ENCODE measurements at regions not wholly inside any gene's neighbourhood (a gene's known extent, or its start where the extent isn't known, plus 50 kb on each side); places are given as distances from the start of the nearest gene placed in this dataset.

DNA sequence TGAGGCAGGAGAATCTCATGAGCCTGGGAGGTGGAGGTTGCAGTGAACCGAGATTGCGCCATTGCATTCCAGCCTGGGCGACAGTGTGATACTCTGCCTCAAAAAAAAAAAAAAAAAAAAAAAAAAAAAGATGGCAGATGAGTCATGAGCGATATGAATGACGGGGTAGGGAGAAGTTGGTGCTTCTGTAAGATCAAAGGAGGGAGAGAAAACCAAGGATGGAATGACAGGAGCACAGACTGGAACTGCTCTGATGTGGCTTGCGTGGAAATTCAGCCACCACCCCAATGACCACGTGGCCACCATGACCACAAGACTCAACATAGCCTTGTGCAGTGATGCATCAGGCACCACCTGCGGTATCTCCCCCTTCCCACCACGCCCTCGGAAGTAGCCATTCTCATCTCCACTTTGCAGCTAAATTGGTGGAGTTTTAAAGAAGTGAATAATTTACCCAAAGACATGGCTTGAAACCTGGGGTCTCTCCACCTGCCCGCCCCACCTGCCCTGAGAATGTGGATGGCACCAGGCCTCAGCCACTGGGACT, 96.0 kb downstream of the ACKR3 start:
- no peak overlapping the region for H3K4me3 ChIP-seq (ENCODE audit: low read depth, low read length)
- CTCF ChIA-PET, result no interaction called here
- POLR2A ChIA-PET, result no interaction called here
- H3K36me3 ChIP-seq (ENCODE audit: control insufficient read depth, insufficient read depth, low read length), result no peaks in the 10 kb centered on the region
- DNase-seq (ENCODE audit: low read depth), result no peak
- H3K27me3 ChIP-seq (ENCODE audit: control insufficient read depth, insufficient read depth, low read length), result 0 out of 2 replicates have a peak, but pooled peaks cover 2% of the 10 kb centered on the region
- TF ChIP-seq, protein P1, sequence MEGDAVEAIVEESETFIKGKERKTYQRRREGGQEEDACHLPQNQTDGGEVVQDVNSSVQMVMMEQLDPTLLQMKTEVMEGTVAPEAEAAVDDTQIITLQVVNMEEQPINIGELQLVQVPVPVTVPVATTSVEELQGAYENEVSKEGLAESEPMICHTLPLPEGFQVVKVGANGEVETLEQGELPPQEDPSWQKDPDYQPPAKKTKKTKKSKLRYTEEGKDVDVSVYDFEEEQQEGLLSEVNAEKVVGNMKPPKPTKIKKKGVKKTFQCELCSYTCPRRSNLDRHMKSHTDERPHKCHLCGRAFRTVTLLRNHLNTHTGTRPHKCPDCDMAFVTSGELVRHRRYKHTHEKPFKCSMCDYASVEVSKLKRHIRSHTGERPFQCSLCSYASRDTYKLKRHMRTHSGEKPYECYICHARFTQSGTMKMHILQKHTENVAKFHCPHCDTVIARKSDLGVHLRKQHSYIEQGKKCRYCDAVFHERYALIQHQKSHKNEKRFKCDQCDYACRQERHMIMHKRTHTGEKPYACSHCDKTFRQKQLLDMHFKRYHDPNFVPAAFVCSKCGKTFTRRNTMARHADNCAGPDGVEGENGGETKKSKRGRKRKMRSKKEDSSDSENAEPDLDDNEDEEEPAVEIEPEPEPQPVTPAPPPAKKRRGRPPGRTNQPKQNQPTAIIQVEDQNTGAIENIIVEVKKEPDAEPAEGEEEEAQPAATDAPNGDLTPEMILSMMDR (IDR thresholded peaks at IDR 0.05; ENCODE audit: insufficient read depth, low read depth, low read length), result no peak

DNA sequence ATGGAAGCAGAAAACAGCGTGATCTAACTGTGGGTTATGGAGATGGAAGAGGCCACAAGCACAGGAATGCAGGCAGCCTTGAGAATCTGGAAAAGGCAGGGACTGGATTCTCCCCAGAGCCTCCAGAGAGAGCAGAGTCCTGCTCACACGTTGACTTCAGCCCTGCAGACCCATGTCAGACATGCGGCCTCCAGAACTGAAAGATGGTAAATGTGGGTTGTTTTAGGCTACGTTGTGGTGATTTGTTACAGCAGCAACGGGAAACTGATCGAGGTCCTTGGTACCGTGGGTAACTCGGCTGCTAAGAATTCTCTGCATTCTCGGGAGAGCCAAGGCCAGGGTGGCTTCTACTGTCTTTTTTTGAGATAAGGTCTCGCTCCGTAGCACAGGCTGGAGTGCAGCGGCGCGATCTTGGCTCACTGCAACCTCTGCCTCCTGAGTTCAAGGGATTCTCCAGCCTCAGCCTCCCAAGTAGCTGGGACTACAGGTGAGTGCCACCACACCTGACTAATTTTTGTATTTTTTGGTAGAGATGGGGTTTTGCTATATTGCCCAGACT, 97.1 kb downstream of the ACKR3 start:
- ChIA-PET POLR2A (no interaction called here), CTCF (no interaction called here)
- no peaks in the 10 kb centered on the region for H3K36me3 ChIP-seq (ENCODE audit: control insufficient read depth, insufficient read depth, low read length)
- peaks cover 5% of the 10 kb centered on the region; the same call in 1 of the 2 replicates for H3K27me3 ChIP-seq (ENCODE audit: control insufficient read depth, insufficient read depth, low read length)
- DNase-seq (ENCODE audit: low read depth), result no peak
- no peak overlapping the region for H3K4me3 ChIP-seq (ENCODE audit: low read depth, low read length)
- TF ChIP-seq, protein P1 (IDR thresholded peaks at IDR 0.05; ENCODE audit: insufficient read depth, low read depth, low read length), result no peak

DNA sequence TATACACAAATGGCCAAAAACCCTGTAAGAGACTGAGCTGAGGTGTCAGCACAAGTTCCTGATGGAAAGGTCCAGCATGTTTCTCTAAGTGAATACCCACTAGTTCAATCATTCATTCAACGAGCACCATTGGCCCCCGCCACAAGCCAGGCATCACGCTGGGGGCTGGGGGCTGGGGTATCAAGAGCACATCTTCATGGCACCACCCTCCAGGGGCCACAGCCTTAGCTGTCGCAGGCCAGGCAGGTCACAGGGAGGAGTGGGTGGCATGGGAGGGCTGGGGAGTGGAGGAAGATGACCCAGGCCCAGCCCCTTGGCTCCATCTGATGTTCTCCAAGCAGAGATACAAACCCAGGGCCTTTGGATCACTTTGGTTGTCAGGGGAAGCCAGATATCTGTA, 97.9 kb downstream of the ACKR3 start:
- no peak for DNase-seq (ENCODE audit: low read depth)
- TF ChIP-seq, protein P1 (IDR thresholded peaks at IDR 0.05; ENCODE audit: insufficient read depth, low read depth, low read length), result no peak
- CTCF ChIA-PET, result no interaction called here
- POLR2A ChIA-PET, result no interaction called here
- Histone ChIP-seq H3K4me3 (ENCODE audit: low read depth, low read length) (no peak overlapping the region), H3K27me3 (ENCODE audit: control insufficient read depth, insufficient read depth, low read length) (peaks cover 6% of the 10 kb centered on the region; the same call in 1 of the 2 replicates), H3K36me3 (ENCODE audit: control insufficient read depth, insufficient read depth, low read length) (no peaks in the 10 kb centered on the region)

DNA sequence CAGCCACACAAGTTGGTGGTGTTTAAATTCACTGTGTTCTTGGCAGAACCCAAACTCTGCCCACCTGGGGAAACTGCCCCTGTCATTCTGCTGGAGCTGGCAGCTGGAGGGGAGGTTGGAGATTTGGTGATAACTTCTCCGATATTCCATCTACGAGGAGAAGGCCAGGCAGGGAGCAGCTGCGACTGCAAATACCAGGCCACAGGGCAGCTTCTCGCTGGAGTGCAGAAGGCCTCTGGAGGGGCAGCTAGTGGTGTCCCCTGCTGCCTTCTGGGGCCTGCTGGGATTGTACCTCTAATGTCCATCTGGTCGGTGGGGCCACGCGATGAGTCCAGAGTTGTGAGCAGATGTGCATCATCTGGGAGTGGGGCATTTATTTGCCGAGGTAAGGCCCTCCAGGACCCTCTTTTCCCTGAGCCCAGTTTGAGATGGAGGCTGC, 98.9 kb downstream of the ACKR3 start:
- H3K4me3 ChIP-seq (ENCODE audit: low read depth, low read length), result no peak overlapping the region
- CTCF ChIA-PET, result no interaction called here
- DNase-seq (ENCODE audit: low read depth), result no peak
- no peaks in the 10 kb centered on the region for H3K36me3 ChIP-seq (ENCODE audit: control insufficient read depth, insufficient read depth, low read length)
- POLR2A ChIA-PET, result no interaction called here
- TF ChIP-seq, protein P1 (IDR thresholded peaks at IDR 0.05; ENCODE audit: insufficient read depth, low read depth, low read length), result no peak
- peaks cover 6% of the 10 kb centered on the region; the same call in 1 of the 2 replicates for H3K27me3 ChIP-seq (ENCODE audit: control insufficient read depth, insufficient read depth, low read length)

DNA sequence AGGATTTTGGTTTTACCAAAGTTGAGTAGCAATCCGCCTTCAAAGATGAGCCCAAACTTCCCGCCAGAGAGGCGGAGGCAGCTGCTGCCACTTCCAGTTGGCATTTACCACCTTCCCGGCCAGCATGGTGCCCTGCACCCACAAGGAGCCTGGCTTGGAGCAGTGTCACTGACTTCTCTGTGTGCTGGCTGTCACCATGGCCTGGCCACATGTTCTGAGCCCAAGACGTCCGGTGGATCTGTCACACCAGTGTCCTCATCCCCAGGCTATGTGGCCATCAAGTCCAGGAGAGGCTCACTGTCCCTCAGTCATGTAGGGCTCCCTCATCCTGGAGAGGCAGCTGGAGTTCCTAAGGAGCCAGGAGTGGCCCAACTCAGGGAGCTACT, 100.6 kb downstream of the ACKR3 start:
- TF ChIP-seq, protein P1 (IDR thresholded peaks at IDR 0.05; ENCODE audit: insufficient read depth, low read depth, low read length), result no peak
- ChIA-PET CTCF (no interaction called here), POLR2A (no interaction called here)
- no peak overlapping the region for H3K4me3 ChIP-seq (ENCODE audit: low read depth, low read length)
- H3K27me3 ChIP-seq (ENCODE audit: control insufficient read depth, insufficient read depth, low read length), result peaks cover 6% of the 10 kb centered on the region; the same call in 1 of the 2 replicates
- no peaks in the 10 kb centered on the region for H3K36me3 ChIP-seq (ENCODE audit: control insufficient read depth, insufficient read depth, low read length)
- DNase-seq (ENCODE audit: low read depth), result no peak
